HG03103 (cell line): ENCODE measurements at regions not wholly inside any gene's neighbourhood (a gene's known extent, or its start where the extent isn't known, plus 50 kb on each side); places are given as distances from the start of the nearest gene placed in this dataset.

Source experiments
- ATAC-seq: cut with Tn5 transposase; IDR thresholded peaks from one replicate; pipeline ENCODE4 v1.9.1; 2021; ENCODE audit warnings: low read depth; ENCODE audit not compliant: unreplicated experiment

DNA sequence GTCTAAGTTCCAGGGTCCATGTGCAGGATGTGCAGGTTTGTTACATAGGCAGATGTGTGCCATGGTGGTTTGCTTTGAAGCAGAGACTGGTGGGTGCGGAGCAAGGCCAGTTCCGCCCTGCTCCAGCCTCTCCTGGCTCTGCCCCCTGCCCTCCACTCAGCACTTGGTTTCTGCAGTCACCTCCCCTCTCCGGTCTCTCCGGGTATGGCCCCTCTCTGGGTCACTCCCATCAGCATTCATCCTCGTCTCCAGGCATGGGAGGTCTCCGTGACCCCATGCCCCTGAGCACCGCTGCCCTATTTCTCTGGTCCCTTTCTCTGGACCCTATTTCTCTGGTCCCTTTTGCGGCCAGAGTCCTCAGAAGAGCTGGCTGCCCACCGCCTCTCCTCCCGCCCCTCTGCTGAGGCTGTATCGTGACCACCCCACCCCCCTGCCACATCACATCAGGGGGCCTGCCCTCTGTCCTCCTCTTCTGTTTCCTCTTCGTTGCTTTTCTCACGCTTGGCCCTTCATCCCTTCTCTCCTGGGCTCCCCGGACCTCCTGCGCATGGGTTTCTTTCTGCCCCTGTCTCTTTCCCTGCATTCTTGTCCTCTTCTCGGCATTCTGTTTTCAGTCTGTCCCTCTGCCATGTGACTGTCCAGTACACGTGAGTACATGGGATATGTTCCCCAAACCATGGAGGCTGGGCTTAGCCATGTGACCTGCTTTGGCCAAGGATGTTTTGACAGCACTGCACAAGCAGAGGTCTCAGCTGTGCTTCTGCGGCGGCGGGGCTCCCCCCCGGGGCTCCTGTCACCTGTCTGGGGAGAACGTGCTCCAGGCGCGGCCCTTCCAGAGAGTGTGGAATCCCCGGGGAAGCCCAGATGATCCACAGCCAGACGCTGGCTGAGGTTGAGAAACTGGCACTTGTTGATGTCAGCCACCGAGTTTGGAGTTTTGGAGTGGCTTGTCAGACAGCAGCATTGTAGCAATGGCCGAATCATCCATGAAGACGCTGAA is 54.4 kb upstream of the C1orf174 start:
- no peak for ATAC-seq

DNA sequence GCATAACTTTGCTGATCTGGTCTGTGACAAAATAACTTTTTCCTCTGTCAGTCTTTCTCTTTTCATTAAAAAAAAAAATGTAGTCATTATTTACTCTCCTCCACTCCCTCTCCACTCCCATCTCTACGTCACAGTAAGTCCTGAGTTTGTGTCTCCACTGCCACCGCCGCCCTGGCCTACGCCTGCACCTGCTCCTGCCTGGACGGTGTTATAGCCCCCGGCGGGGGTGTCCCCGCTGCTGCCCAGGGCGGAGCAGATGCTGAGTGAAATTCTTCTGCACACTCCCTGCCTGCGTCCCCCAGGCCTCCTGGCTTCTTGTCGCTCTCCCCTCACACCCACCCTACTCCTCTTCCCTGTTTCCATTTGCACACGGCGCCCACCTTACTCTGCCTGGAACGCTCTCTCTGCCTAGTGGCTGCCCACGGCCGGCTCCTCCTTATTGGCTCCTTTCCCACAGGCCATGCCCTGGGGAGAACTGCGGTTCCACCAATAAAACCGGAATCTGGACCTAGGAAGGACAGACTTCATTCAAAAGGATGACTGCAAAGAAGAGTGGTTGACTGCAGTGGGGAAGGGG is 55.2 kb upstream of the C1orf174 start:
- ATAC-seq, result no peak

- ATAC-seq, result no peak
Measured at GRCh38 chr1:3956527-3957170, 56.6 kb upstream of the C1orf174 start.

- ATAC-seq, result no peak
Measured at GRCh38 chr1:3959361-3959760, 59.3 kb upstream of the C1orf174 start.

DNA sequence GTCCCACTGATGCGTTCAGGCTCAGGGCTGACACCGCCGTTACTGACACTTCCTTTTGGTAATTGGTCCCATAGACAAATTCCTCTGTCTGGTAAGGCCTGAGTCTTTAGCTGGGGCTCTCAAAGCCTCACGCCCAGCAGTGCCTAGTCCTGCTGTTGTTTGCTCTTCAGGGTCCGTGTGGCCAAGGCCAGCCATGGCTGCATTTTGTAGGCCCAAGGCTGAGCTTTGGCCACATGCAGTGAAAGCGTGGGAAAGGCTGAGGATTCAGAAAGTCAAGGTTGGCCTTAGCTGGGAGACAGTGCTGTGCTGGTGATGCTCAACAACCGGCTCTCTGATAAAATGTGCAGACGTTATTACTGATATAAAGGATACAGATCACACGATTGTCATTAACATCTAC is 63.5 kb upstream of the C1orf174 start:
- no peak for ATAC-seq

DNA sequence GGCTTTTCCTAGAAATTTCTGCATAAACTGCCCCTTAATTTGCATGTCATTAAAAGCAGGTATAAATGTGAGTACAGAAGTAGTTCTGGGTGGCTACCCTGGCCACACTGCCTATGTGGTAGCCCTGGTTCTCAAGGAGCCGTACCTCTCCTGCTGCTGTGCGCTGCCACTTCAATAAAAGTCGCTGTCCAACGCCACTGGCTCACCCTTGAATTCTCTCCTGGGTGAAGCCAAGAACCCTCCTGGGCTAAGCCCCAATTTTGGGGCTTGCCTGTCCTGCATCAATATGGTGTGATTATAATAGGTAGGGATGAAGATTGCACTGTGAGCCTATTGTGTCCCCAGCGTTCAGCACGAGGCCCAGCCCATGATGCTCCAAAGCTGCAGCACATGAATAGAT is 65.6 kb upstream of the C1orf174 start:
- ATAC-seq, result no peak

DNA sequence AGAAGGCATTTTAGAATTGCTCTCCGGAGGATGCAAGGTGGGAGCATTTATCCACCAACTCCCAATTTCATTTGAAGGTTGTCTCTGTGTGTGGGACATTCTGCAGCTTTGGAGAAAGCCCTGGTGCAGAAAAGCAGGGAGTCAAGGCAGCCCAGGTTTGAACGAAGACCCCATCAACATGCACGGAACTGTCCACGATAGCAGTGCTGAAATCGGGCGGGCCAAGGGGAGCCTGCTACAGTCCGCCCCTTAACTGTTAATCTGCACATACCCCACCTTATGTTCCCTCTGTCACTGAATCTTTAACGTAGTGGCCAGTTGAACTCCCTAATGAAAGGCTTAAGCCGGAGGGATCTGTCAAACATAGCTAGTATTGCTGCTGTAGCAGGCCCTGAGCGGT is 68.8 kb upstream of the C1orf174 start:
- no peak for ATAC-seq

- ATAC-seq, result no peak
Measured at GRCh38 chr1:3971981-3972380, 71.9 kb upstream of the C1orf174 start.

DNA sequence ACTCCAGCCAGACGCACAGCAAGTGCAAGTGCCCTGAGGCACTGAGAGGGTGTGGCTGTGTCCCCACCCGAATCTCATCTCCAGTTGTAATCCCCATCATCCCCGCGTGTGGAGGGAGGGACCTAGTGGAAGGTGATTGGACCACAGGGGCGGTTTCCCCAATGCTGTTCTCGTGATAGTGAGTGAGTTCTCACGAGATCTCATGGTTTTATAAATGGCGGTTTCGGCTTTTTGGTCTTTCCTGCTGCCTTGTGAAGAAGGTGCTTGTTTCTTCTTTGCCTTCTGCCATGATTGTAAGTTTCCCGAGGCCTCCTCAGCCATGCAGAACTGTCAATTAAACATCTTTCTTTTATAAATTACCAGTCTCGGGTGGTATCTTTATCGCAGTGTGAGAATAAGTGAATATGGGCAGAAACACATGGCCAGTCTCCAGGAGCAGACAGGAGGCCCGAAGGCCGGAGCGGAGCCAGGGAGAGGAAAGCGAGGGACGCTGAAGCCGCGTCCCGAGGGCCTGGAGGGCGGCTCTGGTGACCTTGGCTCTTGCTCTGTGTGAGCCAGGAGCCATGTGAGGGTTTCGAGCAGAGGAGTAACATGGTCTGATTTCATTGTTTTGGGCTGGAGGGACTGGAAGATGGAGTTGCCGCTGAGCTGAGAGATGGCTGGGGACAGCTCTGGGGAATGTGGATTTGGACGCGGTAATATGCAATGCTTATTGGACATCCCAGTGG is 76.0 kb upstream of the C1orf174 start:
- no peak for ATAC-seq

GRCh38 chr1:3976821-3977220 is 76.7 kb upstream of the C1orf174 start:
- ATAC-seq, result no peak

DNA sequence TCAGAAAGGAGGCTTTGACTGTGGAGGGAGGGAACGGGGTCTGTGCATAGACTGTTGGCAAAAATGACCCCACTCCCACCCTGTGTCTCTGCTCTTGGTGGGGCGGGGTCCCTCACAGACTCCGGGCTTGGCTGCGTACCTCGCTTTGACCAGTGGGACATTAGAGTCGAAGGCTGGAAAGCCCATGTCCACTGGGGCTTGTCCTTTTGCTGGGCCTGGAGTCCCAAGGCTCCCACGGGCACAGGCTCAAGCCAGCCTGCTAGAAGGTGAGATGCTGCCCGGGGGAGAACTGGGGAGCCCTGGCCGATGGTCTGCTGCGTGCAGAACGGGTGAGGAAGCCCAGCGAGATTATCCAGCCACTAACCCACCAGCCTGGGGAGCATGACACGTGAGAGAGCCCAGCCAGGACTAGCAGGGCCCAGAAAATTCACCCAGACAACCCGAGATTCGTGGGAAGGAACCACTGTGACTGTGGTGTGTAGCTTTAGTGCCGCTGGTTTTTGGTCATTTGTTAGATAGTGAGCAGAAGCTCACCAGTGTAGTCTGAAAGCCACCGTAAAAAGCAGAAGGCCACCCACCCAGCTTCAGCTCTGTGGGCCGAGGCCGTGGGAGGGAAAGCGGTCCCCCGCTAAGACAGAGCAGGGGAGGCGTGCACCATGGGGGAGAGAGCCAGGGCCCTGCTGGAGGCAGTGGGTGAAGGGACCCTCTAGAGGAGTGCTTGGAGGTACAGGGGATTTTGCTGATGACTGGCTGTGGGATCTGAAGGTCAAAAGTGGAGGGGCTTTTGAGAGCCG is 78.3 kb upstream of the C1orf174 start:
- no peak for ATAC-seq

DNA sequence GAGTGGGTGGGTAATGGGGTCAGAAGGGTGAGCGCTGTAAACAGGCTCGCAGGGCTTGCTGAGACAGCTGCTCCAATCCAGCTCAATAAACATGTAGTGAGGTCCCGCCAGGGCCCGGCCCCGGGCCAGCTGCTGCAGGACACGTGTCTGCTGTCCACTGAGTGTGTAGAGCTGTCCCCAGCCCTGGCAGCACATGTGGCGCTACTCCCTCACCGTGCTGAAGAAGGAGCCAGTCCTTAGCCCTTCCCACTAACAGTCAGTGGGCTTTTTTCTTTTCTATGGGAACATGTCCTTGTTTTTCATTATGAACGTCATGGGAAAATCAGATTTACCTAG is 78.9 kb upstream of the C1orf174 start:
- no peak for ATAC-seq

GRCh38 chr1:3981261-3981660 is 81.2 kb upstream of the C1orf174 start:
- ATAC-seq, result no peak

- ATAC-seq, result no peak
Measured at GRCh38 chr1:3981746-3982505, 81.9 kb upstream of the C1orf174 start.

DNA sequence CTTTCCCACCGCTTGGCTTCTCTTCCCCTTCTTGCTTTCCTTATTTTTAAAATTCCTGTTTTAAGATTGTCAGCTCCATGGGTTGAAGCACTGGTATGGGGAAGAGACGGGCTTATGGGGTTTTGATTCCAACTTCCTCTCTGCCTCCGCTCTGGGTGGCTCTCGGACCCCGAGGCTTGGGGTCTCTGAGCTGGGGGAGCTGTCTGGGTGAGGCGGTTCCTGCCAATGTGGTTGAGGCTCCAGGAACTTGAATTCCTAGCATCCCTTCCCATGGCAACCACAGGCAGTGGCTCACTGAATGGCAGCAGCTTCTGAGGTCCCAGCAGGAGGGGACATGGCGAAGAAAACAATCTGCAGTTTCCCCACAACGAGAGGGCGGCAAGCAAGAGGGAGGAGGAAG is 83.1 kb upstream of the C1orf174 start:
- no peak for ATAC-seq

DNA sequence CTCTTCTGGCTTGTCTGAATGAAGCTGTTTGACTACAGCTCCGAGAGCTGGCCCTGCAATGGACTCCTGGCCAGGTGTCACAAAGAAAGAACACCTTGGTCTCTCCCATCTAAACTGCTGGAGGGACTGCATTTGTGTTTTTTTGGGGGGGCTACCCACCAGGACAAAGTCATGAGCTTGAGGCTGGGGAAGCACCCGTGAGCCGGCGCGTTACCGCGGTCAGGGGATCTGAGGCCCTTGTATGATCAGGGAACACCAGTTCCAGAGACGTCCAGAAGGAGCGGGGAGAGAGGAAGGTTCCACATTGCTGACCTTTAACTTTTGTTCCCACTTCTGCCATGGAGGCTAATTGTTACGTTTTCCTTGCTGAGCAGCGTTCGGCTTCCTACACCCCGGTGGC is 84.5 kb upstream of the C1orf174 start:
- ATAC-seq, result no peak

DNA sequence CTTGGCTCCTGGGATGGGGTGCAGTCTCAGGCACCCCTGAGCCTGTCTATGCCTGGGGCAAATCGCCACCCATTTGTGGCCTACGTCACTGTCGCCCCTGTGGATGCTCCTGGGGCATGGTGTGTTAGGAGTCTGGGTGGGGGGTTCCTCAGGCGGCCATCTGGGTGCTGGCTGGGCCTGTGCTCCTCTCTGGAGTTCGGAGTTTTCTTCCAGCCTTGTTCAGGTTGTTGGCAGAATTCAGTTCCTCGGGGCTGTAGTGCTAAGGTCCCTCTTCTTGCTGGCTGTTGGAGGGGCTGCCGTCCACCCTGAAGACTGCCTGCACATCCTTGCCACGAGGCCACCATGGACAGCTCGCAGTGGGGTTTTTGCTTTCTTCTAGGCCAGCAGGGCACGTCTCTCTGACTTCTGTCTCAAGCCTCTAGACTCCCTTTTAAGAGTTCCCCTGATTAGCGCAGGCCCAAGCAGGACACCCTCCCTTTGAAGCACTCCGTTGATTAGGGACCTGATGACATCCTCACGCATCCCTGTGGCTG is 86.7 kb upstream of the C1orf174 start:
- ATAC-seq, result no peak

- no peak for ATAC-seq
Measured at GRCh38 chr1:3987669-3988235, 87.7 kb upstream of the C1orf174 start.

DNA sequence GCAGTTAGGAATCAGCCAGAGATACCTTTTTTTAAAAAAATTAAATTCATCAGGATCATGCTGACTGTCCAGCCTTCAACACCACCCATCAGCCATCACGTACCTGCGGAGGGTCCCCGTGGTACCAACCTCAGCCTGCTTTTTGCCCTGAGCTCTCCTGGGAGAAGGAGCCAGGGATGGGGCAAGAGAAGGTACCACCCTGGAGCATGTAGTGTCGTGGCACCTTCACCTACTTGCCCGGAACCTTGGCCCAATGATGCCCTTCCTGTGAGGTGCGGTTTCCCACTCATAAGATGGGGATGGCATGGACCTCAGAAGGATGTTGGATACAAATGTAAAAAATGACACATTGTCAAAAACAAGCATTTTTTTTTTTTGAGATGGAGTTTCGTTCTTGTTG is 88.4 kb upstream of the C1orf174 start:
- ATAC-seq, result no peak
